WTC11 (cell line): ENCODE measurements at regions not wholly inside any gene's neighbourhood (a gene's known extent, or its start where the extent isn't known, plus 50 kb on each side); places are given as distances from the start of the nearest gene placed in this dataset.

Source experiments
- ATF6 ChIP-seq: sonication (generic); formaldehyde crosslinking; IDR thresholded peaks from 2 replicates; pipeline ENCODE4 v1.8.1; 2023; ENCODE audit warnings: mild to moderate bottlenecking, missing genetic modification reagents
- CTCF ChIP-seq: fragments of 200-600 bp; IDR thresholded peaks from 2 replicates; pipeline ENCODE4 v1.8.0; 2022; ENCODE audit warnings: antibody characterized with exemption
- E2F1 ChIP-seq: sonication (generic); formaldehyde crosslinking; IDR thresholded peaks from 2 replicates; pipeline ENCODE4 v1.8.0; 2022; ENCODE audit warnings: mild to moderate bottlenecking, missing genetic modification reagents
- E2F5 ChIP-seq: sonication (generic); formaldehyde crosslinking; IDR thresholded peaks from 2 replicates; pipeline ENCODE4 v1.8.1; 2022; ENCODE audit warnings: mild to moderate bottlenecking, moderate library complexity, missing genetic modification reagents
- FOXK1 ChIP-seq: sonication (generic); formaldehyde crosslinking; IDR thresholded peaks from 2 replicates; pipeline ENCODE4 v1.8.0; 2022; ENCODE audit warnings: mild to moderate bottlenecking, moderate library complexity, missing genetic modification reagents
- IRF1 ChIP-seq: sonication (generic); formaldehyde crosslinking; IDR thresholded peaks from 2 replicates; pipeline ENCODE4 v1.8.0; 2023; ENCODE audit warnings: missing genetic modification reagents
- MXD4 ChIP-seq: fragments of 250-450 bp; sonication (Bioruptor Pico); IDR thresholded peaks from 2 replicates; pipeline ENCODE4 v1.8.0; 2021; ENCODE audit warnings: mild to moderate bottlenecking, moderate library complexity, borderline replicate concordance
- NFE2L1 ChIP-seq: sonication (generic); formaldehyde crosslinking; IDR thresholded peaks from 2 replicates; pipeline ENCODE4 v1.8.1; 2023; ENCODE audit warnings: missing genetic modification reagents
- PREB ChIP-seq: sonication (generic); formaldehyde crosslinking; IDR thresholded peaks from 2 replicates; pipeline ENCODE4 v1.8.1; 2022; ENCODE audit warnings: mild to moderate bottlenecking, missing genetic modification reagents, moderate library complexity, borderline replicate concordance
- SP1 ChIP-seq: sonication (generic); formaldehyde crosslinking; conservative IDR thresholded peaks from 2 replicates; pipeline ENCODE4 v1.8.1; 2022; ENCODE audit warnings: missing genetic modification reagents
- TEAD4 ChIP-seq: sonication (generic); formaldehyde crosslinking; IDR thresholded peaks from 2 replicates; pipeline ENCODE4 v1.8.0; 2022; ENCODE audit warnings: mild to moderate bottlenecking, missing genetic modification reagents

- TF ChIP-seq CTCF = no peak
- TF ChIP-seq IRF1 (CRISPR knock-in tag) = no peak
- TF ChIP-seq TEAD4 = no peak
- TF ChIP-seq MXD4 = no peak
- TF ChIP-seq E2F1 (CRISPR knock-in tag) = no peak
- no peak for TF ChIP-seq PREB (CRISPR knock-in tag)
- no peak for TF ChIP-seq ATF6 (CRISPR knock-in tag)
- no peak for TF ChIP-seq SP1 (CRISPR knock-in tag)
- no peak for TF ChIP-seq E2F5 (CRISPR knock-in tag)
- no peak for TF ChIP-seq FOXK1 (CRISPR knock-in tag)
- TF ChIP-seq NFE2L1 (CRISPR knock-in tag) = no peak
Measured at GRCh38 chrY:17079887-17080286, 800.1 kb downstream of the CDY2B start.
